Bronchial epithelial cell (primary cell): ENCODE measurements at regions not wholly inside any gene's neighbourhood (a gene's known extent, or its start where the extent isn't known, plus 50 kb on each side); places are given as distances from the start of the nearest gene placed in this dataset.
A peak's percentile ranks its signal among the peaks of the same experiment; 100 is the strongest.

Experiments used
- DNase-seq: peaks from one replicate; pipeline ENCODE4 v3.0.0-alpha.2; 2010; ENCODE audit warnings: low read depth
- FAIRE-seq: peaks from 2 replicates; lab custom pipeline; 2011; peaks lifted over from hg19 to GRCh38; lab: Jason Lieb, UNC
- H3K27me3 ChIP-seq: 2 replicates; pipeline ENCODE4 v1.5.1; 2011; ENCODE audit warnings: low read length; ENCODE audit not compliant: control insufficient read depth, insufficient read depth
- H3K36me3 ChIP-seq: 2 replicates; pipeline ENCODE4 v1.5.1; 2011; ENCODE audit warnings: low read length; ENCODE audit not compliant: control insufficient read depth, insufficient read depth
- H3K4me3 ChIP-seq: 2 replicates; pipeline ENCODE4 v1.5.1; 2011; ENCODE audit warnings: mild to moderate bottlenecking, low read depth, low read length, control low read depth
- TF ChIP-seq, protein P1 (sequence below): IDR thresholded peaks from 2 replicates; pipeline ENCODE4 v1.5.1; 2011; ENCODE audit warnings: mild to moderate bottlenecking, moderate library complexity, low read length, control low read depth, inconsistent platforms; ENCODE audit not compliant: insufficient read depth, severe bottlenecking

DNA sequence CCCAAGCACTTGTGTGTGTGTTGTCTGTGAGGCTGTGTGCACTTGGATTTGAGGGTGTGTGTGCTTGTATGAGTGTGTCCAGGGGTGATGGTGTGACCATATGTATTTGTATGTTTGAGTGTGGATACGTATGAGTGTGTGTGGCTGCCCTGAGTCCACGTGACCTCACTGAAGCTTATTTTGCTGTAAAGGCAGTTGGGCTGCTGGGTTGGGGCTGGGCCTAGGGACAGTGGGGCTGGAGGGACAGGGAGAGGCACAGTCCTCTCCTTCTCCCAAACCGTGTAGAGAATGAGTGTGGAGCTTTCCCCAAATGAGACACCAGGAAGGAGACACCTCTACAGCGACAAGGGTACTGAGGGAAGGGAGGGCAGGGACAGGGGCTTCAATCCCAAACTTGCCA, 163.4 kb upstream of the TLE3 start:
- FAIRE-seq (no peak), DNase-seq (no peak)
- Histone ChIP-seq H3K4me3 (no peak overlapping the region), H3K36me3 (no peaks in the 10 kb centered on the region), H3K27me3 (peaks cover 5% of the 10 kb centered on the region)
- TF ChIP-seq, protein P1, sequence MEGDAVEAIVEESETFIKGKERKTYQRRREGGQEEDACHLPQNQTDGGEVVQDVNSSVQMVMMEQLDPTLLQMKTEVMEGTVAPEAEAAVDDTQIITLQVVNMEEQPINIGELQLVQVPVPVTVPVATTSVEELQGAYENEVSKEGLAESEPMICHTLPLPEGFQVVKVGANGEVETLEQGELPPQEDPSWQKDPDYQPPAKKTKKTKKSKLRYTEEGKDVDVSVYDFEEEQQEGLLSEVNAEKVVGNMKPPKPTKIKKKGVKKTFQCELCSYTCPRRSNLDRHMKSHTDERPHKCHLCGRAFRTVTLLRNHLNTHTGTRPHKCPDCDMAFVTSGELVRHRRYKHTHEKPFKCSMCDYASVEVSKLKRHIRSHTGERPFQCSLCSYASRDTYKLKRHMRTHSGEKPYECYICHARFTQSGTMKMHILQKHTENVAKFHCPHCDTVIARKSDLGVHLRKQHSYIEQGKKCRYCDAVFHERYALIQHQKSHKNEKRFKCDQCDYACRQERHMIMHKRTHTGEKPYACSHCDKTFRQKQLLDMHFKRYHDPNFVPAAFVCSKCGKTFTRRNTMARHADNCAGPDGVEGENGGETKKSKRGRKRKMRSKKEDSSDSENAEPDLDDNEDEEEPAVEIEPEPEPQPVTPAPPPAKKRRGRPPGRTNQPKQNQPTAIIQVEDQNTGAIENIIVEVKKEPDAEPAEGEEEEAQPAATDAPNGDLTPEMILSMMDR = no peak

DNA sequence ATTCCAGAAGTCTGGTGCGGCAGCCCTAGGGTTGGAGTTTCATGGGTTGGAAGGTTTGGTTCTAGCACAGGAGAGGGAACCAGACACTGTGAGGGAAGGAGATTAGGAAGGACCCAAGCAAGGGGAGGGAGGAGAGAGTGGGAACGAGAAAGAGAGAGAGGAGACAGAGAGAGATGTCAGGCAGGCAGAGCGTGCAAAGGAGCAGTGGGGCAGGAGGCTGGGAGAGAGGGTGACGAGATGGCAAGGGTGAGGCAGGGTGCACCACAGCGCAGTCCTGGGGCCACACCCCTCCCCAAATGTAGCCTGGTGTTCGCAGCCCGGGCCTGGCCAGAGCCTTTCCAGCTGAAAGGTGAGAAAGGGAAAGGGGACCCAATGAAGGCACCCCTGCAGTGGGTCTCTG, 162.9 kb upstream of the TLE3 start:
- no peak for FAIRE-seq
- H3K36me3 ChIP-seq = no peaks in the 10 kb centered on the region
- TF ChIP-seq, protein P1 = no peak
- peaks cover 5% of the 10 kb centered on the region for H3K27me3 ChIP-seq
- no peak overlapping the region for H3K4me3 ChIP-seq
- no peak for DNase-seq

DNA sequence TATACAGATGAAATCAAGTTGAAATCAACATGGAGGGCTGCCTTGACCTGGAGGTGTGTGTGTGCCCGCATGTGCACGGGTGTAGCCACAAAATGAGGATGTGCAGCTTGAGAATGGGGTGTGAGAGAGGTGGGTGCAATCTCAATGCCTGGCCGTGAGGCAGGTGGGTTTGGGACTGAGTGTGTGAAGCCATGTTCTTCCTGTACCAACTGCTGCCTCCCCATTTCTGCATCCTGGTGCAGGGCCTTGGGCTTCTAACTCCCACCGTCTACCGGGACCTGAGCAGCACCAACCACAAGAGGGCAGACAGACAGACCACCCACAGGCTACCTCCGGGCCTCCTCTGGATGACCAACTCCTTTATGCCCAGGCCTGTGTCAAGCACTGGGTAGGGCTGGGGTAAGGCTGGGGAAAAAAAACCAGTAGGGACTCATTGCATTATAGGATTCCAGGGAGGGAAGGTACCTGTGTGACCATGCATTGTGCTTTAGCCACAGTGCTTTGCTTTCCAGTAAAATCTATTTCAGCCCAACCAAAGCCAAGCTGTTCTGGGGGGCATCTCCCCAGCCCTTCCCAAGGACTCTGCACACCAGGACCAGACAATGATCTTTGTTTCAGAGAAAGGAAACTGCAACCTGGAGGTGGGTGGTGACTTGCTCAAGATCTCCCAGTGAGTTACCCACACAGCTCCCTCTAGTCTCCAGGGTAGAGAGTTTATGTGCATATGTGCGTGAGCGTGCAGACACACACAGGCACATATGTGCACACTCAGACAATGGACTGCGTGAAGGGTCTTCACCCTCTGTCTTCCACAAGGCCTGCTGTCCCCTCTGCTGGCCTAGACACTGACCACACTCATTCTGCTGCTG, 162.2 kb upstream of the TLE3 start:
- TF ChIP-seq, protein P1 = no peak
- Histone ChIP-seq H3K36me3 (no peaks in the 10 kb centered on the region), H3K27me3 (peaks cover 5% of the 10 kb centered on the region), H3K4me3 (no peak overlapping the region)
- DNase-seq (no peak), FAIRE-seq (no peak)

DNA sequence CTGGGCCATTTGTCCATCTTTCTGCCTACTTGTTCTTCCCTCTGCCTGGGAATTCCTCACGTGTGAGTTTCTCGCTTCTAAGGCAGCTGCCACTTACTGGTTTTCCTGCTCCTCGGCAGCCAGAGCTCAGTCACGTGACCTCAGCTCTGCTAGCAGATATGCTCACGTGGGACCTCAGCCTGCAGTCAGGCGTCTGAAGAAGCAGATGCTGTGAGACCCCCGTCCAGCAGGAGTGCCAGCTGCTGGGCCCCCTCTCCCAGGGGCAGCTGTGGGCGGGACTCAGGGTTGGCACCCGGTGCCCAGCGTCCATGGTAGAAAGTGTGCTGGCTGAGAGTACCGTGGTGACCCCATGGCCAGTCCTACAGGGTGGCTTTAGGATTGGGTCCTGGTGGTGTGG, 161.3 kb upstream of the TLE3 start:
- TF ChIP-seq, protein P1 = no peak
- DNase-seq (peak; percentile 29), FAIRE-seq (no peak)

DNA sequence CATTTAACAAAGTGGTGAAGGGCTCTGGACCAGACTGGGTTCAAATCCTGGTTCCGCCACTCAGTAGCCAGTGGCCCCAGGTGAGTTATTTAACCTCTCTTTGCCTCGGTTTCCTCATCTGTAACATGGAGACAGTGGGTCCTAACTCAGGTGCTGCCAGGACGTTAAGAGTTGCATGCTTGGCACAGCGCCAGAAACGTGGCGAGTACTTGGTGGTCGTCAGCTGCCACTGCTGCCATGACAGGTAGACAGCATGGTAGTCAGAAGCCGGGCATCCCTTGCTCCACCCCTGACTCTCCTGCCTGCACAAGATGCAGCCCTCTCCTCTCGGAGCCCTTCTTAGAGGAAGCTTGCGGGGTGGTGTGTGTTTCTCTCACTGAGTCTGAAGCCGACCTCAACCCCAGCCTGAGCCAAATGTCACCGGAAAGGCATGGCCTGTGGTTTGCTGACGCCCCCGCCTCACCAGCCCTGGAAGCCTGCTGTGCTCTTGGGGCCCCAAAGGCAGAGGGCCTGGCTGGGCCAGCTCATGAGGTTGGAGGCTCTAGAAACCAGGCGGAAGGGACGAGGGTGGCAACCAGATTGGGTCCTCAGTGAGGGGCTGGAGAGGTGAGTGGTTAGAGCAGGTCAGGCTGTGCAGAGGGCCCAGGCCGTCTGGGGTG, 160.8 kb upstream of the TLE3 start:
- Histone ChIP-seq H3K27me3 (peaks cover 5% of the 10 kb centered on the region), H3K4me3 (no peak overlapping the region), H3K36me3 (no peaks in the 10 kb centered on the region)
- DNase-seq = no peak
- TF ChIP-seq, protein P1 = no peak
- FAIRE-seq = no peak

More for the DNA sequence above, 161.3 kb upstream of the TLE3 start:
- H3K36me3 ChIP-seq = no peaks in the 10 kb centered on the region
- H3K27me3 ChIP-seq = peaks cover 5% of the 10 kb centered on the region
- H3K4me3 ChIP-seq = no peak overlapping the region
